ENCODE measurements at regions not wholly inside any gene's neighbourhood (a gene's known extent, or its start where the extent isn't known, plus 50 kb on each side); places are given as distances from the start of the nearest gene placed in this dataset.

GRCh38 chr5:115440782-115441451, 103.7 kb downstream of the FEM1C start:
- TF ChIP-seq, protein P1, sequence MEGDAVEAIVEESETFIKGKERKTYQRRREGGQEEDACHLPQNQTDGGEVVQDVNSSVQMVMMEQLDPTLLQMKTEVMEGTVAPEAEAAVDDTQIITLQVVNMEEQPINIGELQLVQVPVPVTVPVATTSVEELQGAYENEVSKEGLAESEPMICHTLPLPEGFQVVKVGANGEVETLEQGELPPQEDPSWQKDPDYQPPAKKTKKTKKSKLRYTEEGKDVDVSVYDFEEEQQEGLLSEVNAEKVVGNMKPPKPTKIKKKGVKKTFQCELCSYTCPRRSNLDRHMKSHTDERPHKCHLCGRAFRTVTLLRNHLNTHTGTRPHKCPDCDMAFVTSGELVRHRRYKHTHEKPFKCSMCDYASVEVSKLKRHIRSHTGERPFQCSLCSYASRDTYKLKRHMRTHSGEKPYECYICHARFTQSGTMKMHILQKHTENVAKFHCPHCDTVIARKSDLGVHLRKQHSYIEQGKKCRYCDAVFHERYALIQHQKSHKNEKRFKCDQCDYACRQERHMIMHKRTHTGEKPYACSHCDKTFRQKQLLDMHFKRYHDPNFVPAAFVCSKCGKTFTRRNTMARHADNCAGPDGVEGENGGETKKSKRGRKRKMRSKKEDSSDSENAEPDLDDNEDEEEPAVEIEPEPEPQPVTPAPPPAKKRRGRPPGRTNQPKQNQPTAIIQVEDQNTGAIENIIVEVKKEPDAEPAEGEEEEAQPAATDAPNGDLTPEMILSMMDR (IDR thresholded peaks at IDR 0.05) = no peak
- TF ChIP-seq POLR2A (IDR thresholded peaks at IDR 0.05) = no peak
